Thyroid gland (tissue), 4 donors: ENCODE measurements at regions not wholly inside any gene's neighbourhood (a gene's known extent, or its start where the extent isn't known, plus 50 kb on each side); places are given as distances from the start of the nearest gene placed in this dataset.

ENCODE experiments used
- CTCF ChIP-seq, 6 experiments: fragments of 200-600 bp in 3 of 6; fragments of 450-650 bp in 3 of 6; sonication (generic) in 3 of 6; IDR thresholded peaks; one replicate each; pipeline ENCODE4 v1.5.1; 2016 to 2019; ENCODE audit warnings: antibody characterized with exemption in 6 of 6, mild to moderate bottlenecking in 2 of 6, inconsistent platforms in 1 of 6, moderate library complexity in 1 of 6
- POLR2A ChIP-seq, 2 donors: fragments of 450-650 bp; IDR thresholded peaks; one replicate each; pipeline ENCODE4 v1.6.1; 2017; ENCODE audit warnings: antibody characterized with exemption in 2 of 2, mild to moderate bottlenecking in 2 of 2, moderate library complexity in 1 of 2

GRCh38 chr18:52000435-52000834, 339.6 kb upstream of the DCC start:
- TF ChIP-seq CTCF (IDR thresholded peaks at IDR 0.05): no peak
- TF ChIP-seq POLR2A (IDR thresholded peaks at IDR 0.05): no peak
